HG03442 (cell line): ENCODE measurements at regions not wholly inside any gene's neighbourhood (a gene's known extent, or its start where the extent isn't known, plus 50 kb on each side); places are given as distances from the start of the nearest gene placed in this dataset.
"Not testable (repeated sequence)": the region's sequence is repeated elsewhere in the genome, so short reads cannot be mapped to it uniquely, and the experiment has no call there.

Experiments
- ATAC-seq: cut with Tn5 transposase; IDR thresholded peaks from one replicate; pipeline ENCODE4 v1.9.1; 2021; ENCODE audit warnings: mild to moderate bottlenecking, moderate library complexity; ENCODE audit not compliant: unreplicated experiment

DNA sequence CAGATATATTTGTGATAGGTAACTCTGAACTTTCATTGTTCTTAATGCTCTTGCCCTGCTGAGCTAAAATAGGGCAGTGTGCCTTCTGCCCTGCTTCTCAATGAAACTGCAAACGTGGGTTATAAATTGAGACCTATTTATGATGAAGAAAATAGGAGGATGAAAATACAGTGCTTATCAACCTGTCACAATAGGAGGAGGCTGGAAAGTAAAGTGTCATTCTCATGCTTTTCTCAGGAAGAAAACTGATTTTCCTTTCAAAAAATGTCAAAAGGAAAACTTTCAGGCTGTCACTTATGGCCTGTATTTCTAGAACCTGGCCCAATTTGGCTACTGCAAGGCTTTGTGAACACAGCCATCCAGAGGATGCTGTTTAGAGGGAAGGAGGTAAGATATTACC is 130.3 kb upstream of the TUSC1 start:
- no peak for ATAC-seq

- ATAC-seq = no peak
Measured at GRCh38 chr9:25804856-25805255, 126.6 kb upstream of the TUSC1 start.

DNA sequence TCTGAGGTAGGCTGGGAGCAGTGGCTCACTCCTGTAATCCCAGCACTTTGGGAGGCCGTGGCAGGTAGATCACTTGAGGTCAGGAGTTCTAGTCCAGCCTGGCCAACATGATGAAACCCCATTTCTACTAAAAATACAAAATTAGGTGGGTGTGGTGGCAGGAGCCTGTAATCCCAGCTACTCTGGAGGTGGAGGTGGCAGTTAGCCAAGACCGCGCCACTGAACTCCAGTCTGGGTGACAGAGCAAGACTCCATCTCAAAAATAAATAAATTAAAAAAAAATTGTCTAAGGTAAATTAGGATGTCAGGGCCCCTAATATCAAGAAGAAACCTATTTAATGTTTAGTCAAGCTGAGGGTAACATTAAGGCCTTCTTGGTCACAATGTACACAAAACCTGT is 123.7 kb upstream of the TUSC1 start:
- ATAC-seq = not testable (repeated sequence)

DNA sequence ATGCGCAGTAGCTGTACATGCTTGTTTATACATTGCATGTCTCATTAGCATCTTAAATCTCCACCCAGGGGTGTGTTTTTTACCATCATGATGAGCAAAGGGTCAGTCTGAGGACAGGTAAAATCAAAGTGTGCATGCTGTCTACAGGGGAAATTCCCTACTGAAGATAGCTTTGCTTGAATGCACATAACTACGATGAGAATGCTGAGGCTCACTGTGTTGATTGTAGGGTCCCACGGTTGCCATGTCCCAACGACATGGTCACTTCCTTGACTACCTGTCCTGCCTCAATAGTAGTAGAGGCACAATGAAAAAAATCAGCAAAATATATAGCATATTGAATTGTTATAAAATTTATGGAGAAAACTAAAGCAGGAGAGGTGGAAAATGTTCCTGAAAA is 95.6 kb upstream of the TUSC1 start:
- no peak for ATAC-seq

GRCh38 chr9:25755951-25756350 is 77.7 kb upstream of the TUSC1 start:
- no peak for ATAC-seq

DNA sequence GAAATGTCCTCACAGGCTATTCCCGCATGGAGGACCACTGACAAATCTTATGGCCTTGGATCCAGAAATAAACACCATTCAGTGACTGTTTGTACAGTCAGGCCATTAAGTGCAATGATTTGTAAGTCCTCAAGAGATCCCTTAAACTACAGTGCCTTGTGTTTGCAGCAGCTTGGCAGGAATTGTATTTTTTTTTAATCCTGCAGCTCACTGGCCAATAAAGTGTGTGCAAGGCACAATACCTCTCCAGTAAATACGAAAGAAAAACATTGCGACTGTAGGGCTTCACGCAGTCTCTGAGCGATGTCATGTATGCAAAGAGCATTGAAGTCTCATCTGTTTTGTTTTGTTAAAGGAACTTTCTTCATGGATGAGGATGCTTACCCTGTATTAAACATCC is 74.2 kb upstream of the TUSC1 start:
- ATAC-seq = no peak

GRCh38 chr9:25742256-25742655 is 64.0 kb upstream of the TUSC1 start:
- no peak for ATAC-seq

DNA sequence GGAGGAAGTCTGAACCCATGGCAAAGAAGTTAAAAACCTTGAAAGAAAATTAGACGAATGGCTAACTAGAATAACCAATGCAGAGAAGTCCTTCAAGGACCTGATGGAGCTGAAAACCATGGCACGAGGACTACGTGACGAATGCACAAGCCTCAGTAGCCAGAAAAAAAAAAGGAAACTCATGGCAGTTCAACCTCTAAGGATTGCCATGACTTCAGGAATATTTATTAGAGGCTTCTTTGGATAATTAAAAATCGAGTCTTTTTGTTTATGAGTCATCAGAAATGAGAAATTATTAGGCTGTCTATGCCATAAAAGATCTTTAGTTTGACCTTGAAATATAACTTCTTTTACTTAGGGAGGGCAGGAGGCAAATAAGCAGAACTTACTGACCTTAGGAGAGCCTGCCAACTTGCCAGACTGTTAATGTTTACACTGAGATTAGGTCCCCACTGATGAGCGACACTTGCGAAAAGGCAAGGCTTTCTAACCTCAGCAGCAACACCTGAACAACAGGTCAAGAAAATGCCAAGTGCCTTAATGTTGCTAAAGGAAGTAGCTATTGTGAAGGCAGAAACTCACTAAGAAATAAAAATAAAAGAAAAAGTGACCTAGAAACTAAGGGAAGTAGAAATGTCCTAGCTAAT is 55.2 kb upstream of the TUSC1 start:
- no peak for ATAC-seq

GRCh38 chr9:25731895-25732794 is 53.9 kb upstream of the TUSC1 start:
- not testable (repeated sequence) for ATAC-seq
